ENCODE measurements at regions not wholly inside any gene's neighbourhood (a gene's known extent, or its start where the extent isn't known, plus 50 kb on each side); places are given as distances from the start of the nearest gene placed in this dataset.

DNA sequence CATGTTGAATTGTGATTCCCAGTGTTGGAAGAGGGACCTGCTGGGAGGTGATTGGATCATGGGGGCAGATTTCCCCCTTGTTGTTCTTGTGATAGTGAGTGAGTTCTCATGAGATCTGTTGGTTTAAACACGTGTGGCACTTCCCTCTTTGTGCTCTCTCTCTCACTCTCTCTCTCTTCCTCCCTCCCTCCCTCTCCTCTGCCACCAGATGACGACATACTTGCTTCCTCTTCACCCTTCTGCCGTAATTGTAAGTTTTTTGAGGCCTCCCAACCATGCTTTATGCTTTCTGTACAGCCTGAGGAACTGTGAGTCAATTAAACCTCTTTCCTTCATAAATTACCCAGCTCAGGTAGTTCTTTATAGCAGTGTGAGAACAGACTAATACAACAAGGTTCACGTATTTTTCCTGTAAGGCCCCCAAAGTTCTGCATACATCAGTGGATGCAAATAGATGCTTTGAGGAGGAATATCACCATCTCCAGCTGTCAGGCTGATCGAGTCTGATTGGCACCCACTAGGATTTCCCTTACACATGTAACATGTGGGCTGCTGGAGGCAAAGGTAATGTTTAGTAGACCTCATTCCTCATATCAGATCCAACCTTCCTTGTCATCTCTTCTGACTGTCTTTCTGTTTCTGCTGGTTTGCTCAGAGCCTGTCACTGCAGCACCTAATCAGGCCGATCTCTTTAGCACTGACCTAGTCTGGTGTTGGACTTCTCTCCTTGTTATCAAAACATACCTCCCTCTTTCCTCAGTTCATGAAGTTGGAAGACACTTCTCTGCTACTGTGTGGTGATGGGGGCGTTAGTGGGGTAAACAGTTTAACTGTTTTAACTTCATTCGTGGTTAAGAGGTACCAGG, 54.3 kb upstream of the BACH2 start:
- H3K36me3 ChIP-seq (ENCODE audit: control insufficient read depth, insufficient read depth, low read length): no peaks in the 10 kb centered on the region
- TF ChIP-seq, protein P1, sequence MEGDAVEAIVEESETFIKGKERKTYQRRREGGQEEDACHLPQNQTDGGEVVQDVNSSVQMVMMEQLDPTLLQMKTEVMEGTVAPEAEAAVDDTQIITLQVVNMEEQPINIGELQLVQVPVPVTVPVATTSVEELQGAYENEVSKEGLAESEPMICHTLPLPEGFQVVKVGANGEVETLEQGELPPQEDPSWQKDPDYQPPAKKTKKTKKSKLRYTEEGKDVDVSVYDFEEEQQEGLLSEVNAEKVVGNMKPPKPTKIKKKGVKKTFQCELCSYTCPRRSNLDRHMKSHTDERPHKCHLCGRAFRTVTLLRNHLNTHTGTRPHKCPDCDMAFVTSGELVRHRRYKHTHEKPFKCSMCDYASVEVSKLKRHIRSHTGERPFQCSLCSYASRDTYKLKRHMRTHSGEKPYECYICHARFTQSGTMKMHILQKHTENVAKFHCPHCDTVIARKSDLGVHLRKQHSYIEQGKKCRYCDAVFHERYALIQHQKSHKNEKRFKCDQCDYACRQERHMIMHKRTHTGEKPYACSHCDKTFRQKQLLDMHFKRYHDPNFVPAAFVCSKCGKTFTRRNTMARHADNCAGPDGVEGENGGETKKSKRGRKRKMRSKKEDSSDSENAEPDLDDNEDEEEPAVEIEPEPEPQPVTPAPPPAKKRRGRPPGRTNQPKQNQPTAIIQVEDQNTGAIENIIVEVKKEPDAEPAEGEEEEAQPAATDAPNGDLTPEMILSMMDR (conservative IDR thresholded peaks at IDR 0.05): no peak
- no peaks in the 10 kb centered on the region for H3K36me3 Mint-ChIP-seq (ENCODE audit: low read depth)
- no peaks in the 10 kb centered on the region for H3K4me1 ChIP-seq (ENCODE audit: control insufficient read depth, insufficient read depth, low read length)
- no peaks in the 10 kb centered on the region for H3K27me3 ChIP-seq (ENCODE audit: control insufficient read depth, insufficient read depth, low read length, poor library complexity, severe bottlenecking)
- no peaks in the 10 kb centered on the region for H3K9me3 Mint-ChIP-seq
- H3K27ac ChIP-seq (ENCODE audit: low read depth, low read length): no peak overlapping the region
- WGBS, 2 experiments (ENCODE audit: insufficient coverage in 1 of 2, insufficient read length in 1 of 2): 68 to 71% methylated on average over 5 to 8 of the region's 8 CpGs
- no peak overlapping the region for H3K9ac ChIP-seq (ENCODE audit: extremely low read depth, low read length, poor library complexity, severe bottlenecking)
- no peaks in the 10 kb centered on the region for H3K9me3 ChIP-seq (ENCODE audit: control insufficient read depth, low read length)
- no peak overlapping the region for H3K27ac Mint-ChIP-seq
- peaks cover 23% of the 10 kb centered on the region for H3K4me1 Mint-ChIP-seq
- H3K4me3 Mint-ChIP-seq: no peak overlapping the region
- DNase-seq: no peak
- no peak overlapping the region for H3K4me3 ChIP-seq (ENCODE audit: low read length)
- peaks cover 17% of the 10 kb centered on the region for H3K27me3 Mint-ChIP-seq (ENCODE audit: insufficient read depth)

DNA sequence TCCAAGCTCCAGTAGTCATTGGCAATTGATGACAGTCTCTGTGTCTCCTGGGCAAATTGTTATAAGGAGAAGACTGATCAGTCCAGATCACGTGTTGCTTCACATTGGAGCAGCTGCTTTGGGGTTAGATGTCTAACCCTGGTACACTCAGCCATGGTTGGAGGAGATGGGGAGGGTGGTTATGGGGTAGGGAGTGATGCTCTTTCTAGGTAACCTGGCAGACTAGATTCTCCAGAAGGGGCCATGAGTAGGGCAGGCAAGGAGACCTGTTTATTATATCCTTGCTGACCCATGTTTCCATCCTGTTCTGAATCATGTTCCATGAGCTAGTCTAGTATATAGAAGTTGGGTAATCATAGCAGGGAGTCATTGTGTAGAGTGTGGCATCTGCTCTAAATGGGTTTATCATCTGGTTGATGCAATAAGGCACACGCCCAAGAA, 50.8 kb upstream of the BACH2 start:
- no peaks in the 10 kb centered on the region for H3K9me3 Mint-ChIP-seq
- H3K27ac Mint-ChIP-seq: no peak overlapping the region
- peaks cover 16% of the 10 kb centered on the region for H3K27me3 Mint-ChIP-seq (ENCODE audit: insufficient read depth)
- 88 to 100% methylated on average over 2 of the region's 2 CpGs for WGBS, 2 experiments (ENCODE audit: insufficient coverage in 1 of 2, insufficient read length in 1 of 2)
- Histone ChIP-seq H3K9ac (ENCODE audit: extremely low read depth, low read length, poor library complexity, severe bottlenecking) (no peak overlapping the region), H3K27me3 (ENCODE audit: control insufficient read depth, insufficient read depth, low read length, poor library complexity, severe bottlenecking) (no peaks in the 10 kb centered on the region), H3K27ac (ENCODE audit: low read depth, low read length) (no peak overlapping the region), H3K9me3 (ENCODE audit: control insufficient read depth, low read length) (no peaks in the 10 kb centered on the region), H3K4me1 (ENCODE audit: control insufficient read depth, insufficient read depth, low read length) (no peaks in the 10 kb centered on the region), H3K4me3 (ENCODE audit: low read length) (no peak overlapping the region), H3K36me3 (ENCODE audit: control insufficient read depth, insufficient read depth, low read length) (no peaks in the 10 kb centered on the region)
- no peaks in the 10 kb centered on the region for H3K36me3 Mint-ChIP-seq (ENCODE audit: low read depth)
- TF ChIP-seq, protein P1 (conservative IDR thresholded peaks at IDR 0.05): no peak
- no peak for DNase-seq
- peaks cover 15% of the 10 kb centered on the region for H3K4me1 Mint-ChIP-seq
- no peak overlapping the region for H3K4me3 Mint-ChIP-seq

DNA sequence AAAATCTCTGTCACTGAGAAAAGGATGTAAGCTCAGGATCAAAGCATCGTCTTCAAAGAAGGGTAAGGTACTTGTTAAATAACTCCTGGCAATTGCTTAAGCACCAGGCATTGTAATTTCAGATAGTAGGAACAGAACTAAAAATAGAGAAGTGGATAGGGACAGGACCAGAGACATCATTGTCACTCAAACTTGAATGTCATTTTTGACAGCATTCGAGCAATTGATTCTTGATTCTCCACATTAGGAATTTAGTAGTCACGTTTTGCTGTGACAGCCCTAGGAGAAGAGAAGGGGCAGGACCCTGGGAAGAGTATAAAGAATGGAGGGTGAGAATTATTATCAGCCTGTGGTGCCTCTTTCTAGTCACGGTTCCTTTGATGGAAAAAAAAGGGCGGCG, 50.1 kb upstream of the BACH2 start:
- Histone ChIP-seq H3K36me3 (ENCODE audit: control insufficient read depth, insufficient read depth, low read length) (no peaks in the 10 kb centered on the region), H3K27me3 (ENCODE audit: control insufficient read depth, insufficient read depth, low read length, poor library complexity, severe bottlenecking) (no peaks in the 10 kb centered on the region), H3K4me1 (ENCODE audit: control insufficient read depth, insufficient read depth, low read length) (no peaks in the 10 kb centered on the region), H3K4me3 (ENCODE audit: low read length) (no peak overlapping the region), H3K9ac (ENCODE audit: extremely low read depth, low read length, poor library complexity, severe bottlenecking) (no peak overlapping the region), H3K27ac (ENCODE audit: low read depth, low read length) (no peak overlapping the region), H3K9me3 (ENCODE audit: control insufficient read depth, low read length) (no peaks in the 10 kb centered on the region)
- TF ChIP-seq, protein P1 (conservative IDR thresholded peaks at IDR 0.05): no peak
- 85 to 91% methylated on average over 6 of the region's 6 CpGs for whole genome bisulfite sequencing, 2 experiments (ENCODE audit: insufficient coverage in 1 of 2, insufficient read length in 1 of 2)
- Mint-ChIP-seq H3K27me3 (ENCODE audit: insufficient read depth) (peaks cover 16% of the 10 kb centered on the region), H3K36me3 (ENCODE audit: low read depth) (no peaks in the 10 kb centered on the region), H3K27ac (no peak overlapping the region), H3K9me3 (no peaks in the 10 kb centered on the region), H3K4me1 (peaks cover 10% of the 10 kb centered on the region), H3K4me3 (no peak overlapping the region)
- DNase-seq: no peak
